Central memory CD8-positive, alpha-beta T cell (primary cell): ENCODE measurements at regions not wholly inside any gene's neighbourhood (a gene's known extent, or its start where the extent isn't known, plus 50 kb on each side); places are given as distances from the start of the nearest gene placed in this dataset.

Experiments used
- ATAC-seq: fragments of 150-1000 bp; cut with Tn5 transposase; replicated peaks from 2 replicates; pipeline ENCODE4 v1.10.0; 2022; ENCODE audit warnings: mild to moderate bottlenecking, moderate FRiP score, moderate number of reproducible peaks; ENCODE audit not compliant: poor library complexity, severe bottlenecking; ENCODE audit errors: extremely low read depth
- DNase-seq, 2 donors: peaks; one replicate each; pipeline ENCODE4 v3.0.0; 2021; ENCODE audit warnings: low spot score in 2 of 2
- H3K27ac Mint-ChIP-seq: one replicate; pipeline ENCODE4 v1.8.0; 2022; ENCODE audit warnings: low read depth, mild to moderate bottlenecking, moderate library complexity, mixed read lengths
- H3K27me3 Mint-ChIP-seq: one replicate; pipeline ENCODE4 v1.8.0; 2022; ENCODE audit warnings: mixed read lengths
- H3K36me3 Mint-ChIP-seq: one replicate; pipeline ENCODE4 v1.8.0; 2022; ENCODE audit warnings: mild to moderate bottlenecking, moderate library complexity, mixed read lengths; ENCODE audit not compliant: insufficient read depth
- H3K4me1 Mint-ChIP-seq: one replicate; pipeline ENCODE4 v1.8.0; 2022; ENCODE audit warnings: mixed read lengths
- H3K4me3 Mint-ChIP-seq: one replicate; pipeline ENCODE4 v1.8.0; 2022; ENCODE audit warnings: mild to moderate bottlenecking, moderate library complexity, mixed read lengths
- H3K9me3 Mint-ChIP-seq: one replicate; pipeline ENCODE4 v1.8.0; 2022; ENCODE audit warnings: mixed read lengths

DNA sequence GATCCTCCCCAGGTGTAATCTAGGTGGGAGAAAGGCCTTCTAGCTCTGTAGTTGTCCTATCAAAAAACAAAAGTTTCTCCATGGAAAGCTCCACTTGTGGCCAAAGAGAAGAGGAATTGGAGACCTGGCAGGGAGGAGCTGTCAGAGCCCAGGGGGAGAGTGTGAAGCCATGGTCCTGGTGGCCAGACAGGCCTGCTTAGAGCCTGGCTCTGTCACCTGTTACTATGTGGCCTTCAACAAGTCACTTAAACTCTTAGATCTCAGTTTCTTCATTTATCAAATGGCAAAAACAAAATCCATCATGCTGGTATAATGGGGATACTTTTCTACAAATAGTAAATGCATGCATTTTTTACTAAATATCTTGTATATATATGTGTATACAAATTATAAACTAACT lies 59.0 kb upstream of the NFE2L3 start:
- Mint-ChIP-seq H3K36me3 (no peaks in the 10 kb centered on the region), H3K27me3 (no peaks in the 10 kb centered on the region), H3K27ac (no peak overlapping the region), H3K4me1 (peaks cover 20% of the 10 kb centered on the region), H3K4me3 (no peak overlapping the region), H3K9me3 (no peaks in the 10 kb centered on the region)
- DNase-seq, result no peak
- no peak for ATAC-seq

DNA sequence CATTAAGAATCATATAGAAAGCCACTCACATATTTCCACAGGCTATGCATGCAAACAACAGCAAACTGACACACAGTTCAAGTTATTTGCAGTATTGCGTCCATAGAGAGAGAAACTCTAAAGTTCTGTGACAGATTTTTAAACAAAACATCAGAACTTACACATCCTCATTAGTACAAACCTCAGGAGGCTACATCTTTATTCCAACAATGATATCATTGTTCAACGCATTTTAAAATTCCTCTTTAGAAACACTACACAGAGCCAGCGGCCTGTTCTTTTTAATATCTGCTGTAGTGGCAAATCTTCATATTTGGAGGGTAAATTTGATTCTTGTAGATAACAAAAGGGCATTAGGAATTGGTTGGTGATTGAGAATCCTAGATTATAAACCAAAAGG lies 55.9 kb upstream of the NFE2L3 start:
- Mint-ChIP-seq H3K4me1 (peaks cover 17% of the 10 kb centered on the region), H3K27me3 (peaks cover under 1% of the 10 kb centered on the region), H3K9me3 (no peaks in the 10 kb centered on the region), H3K4me3 (no peak overlapping the region), H3K27ac (no peak overlapping the region), H3K36me3 (no peaks in the 10 kb centered on the region)
- ATAC-seq (no peak), DNase-seq (no peak)

- Mint-ChIP-seq H3K9me3 (no peaks in the 10 kb centered on the region), H3K4me1 (peaks cover 14% of the 10 kb centered on the region), H3K36me3 (peaks cover 2% of the 10 kb centered on the region), H3K27ac (no peak overlapping the region), H3K4me3 (no peak overlapping the region), H3K27me3 (peaks cover 8% of the 10 kb centered on the region)
- ATAC-seq (no peak), DNase-seq (no peak)
Observed at GRCh38 chr7:26097837-26098668, 53.9 kb upstream of the NFE2L3 start.

DNA sequence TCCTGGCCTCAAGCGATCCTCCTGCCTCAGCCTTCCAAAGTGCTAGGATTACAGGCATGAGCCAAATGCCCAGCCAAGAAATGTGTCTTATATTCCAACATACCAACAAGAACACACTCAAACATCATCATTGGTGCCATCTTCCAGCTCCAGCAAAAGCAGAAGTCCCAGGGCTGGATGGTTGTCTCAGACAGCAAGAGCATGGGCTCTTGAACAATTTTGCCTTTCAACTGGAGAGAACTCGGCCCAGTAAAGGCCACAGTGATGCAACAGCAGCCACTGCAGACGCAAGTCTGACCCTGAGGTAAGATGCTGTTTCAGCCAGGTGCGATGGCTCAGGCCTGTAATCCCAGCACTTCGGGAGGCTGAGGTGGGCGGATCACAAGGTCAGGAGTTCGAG lies 52.8 kb upstream of the NFE2L3 start:
- Mint-ChIP-seq H3K4me1 (peaks cover 14% of the 10 kb centered on the region), H3K9me3 (no peaks in the 10 kb centered on the region), H3K4me3 (no peak overlapping the region), H3K27me3 (peaks cover 8% of the 10 kb centered on the region), H3K27ac (no peak overlapping the region), H3K36me3 (peaks cover 2% of the 10 kb centered on the region)
- no peak for ATAC-seq
- DNase-seq, result no peak

GRCh38 chr7:26100406-26101339 lies 51.3 kb upstream of the NFE2L3 start:
- Mint-ChIP-seq H3K36me3 (peaks cover 4% of the 10 kb centered on the region), H3K4me3 (no peak overlapping the region), H3K9me3 (no peaks in the 10 kb centered on the region), H3K4me1 (peaks cover 14% of the 10 kb centered on the region), H3K27me3 (peaks cover 8% of the 10 kb centered on the region), H3K27ac (no peak overlapping the region)
- ATAC-seq, result peak; percentile 28
- no peak for DNase-seq

GRCh38 chr7:26101361-26102151 lies 50.4 kb upstream of the NFE2L3 start:
- Mint-ChIP-seq H3K4me1 (peaks cover 14% of the 10 kb centered on the region), H3K4me3 (peak overlapping the region; percentile 36), H3K9me3 (no peaks in the 10 kb centered on the region), H3K27me3 (peaks cover 8% of the 10 kb centered on the region), H3K27ac (no peak overlapping the region), H3K36me3 (peaks cover 4% of the 10 kb centered on the region)
- ATAC-seq (no peak), DNase-seq (no peak)

DNA sequence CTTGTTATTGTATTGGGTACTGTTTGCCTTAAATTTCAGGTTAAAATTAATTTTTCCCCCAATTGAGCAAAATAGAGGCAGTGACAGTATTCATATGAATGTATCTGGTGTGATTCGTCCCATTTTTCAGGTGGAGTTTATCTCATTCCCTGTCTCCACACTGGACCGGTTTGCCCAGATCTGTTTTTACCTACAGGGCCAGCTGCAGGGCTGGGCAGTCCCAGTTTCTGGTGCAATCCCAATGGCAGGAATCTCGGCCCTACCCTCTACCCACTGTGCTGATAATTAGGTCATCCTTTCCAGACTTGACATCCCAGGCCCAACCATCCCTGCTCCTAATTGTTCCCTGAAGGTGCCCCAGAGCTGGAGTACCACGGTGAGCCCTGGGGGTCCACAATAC lies 49.8 kb upstream of the NFE2L3 start:
- ATAC-seq (no peak), DNase-seq (no peak)
- H3K27me3 Mint-ChIP-seq, result peaks cover 10% of the 10 kb centered on the region
- peaks cover 4% of the 10 kb centered on the region for H3K36me3 Mint-ChIP-seq
- peaks cover 14% of the 10 kb centered on the region for H3K4me1 Mint-ChIP-seq
- H3K27ac Mint-ChIP-seq, result no peak overlapping the region
- H3K9me3 Mint-ChIP-seq, result no peaks in the 10 kb centered on the region
- H3K4me3 Mint-ChIP-seq, result no peak overlapping the region
